ENCODE measurements at regions not wholly inside any gene's neighbourhood (a gene's known extent, or its start where the extent isn't known, plus 50 kb on each side); places are given as distances from the start of the nearest gene placed in this dataset.

GRCh38 chr9:99632349-99633038, 189.2 kb upstream of the NR4A3 start:
- no peak overlapping the region for H4K5ac ChIP-seq (ENCODE audit: insufficient read length, low read depth, low read length)
- no peaks in the 10 kb centered on the region for H3K23me2 ChIP-seq (ENCODE audit: low read depth, low read length)
- no peak overlapping the region for H3K27ac ChIP-seq (ENCODE audit: low read depth, low read length)
- no peak overlapping the region for H3K9ac ChIP-seq (replicated peaks in 1 of 4; ENCODE audit: extremely low read depth in 1 of 4, low read depth in 3 of 4, low read length in 3 of 4)
- H3K4me3 ChIP-seq (ENCODE audit: extremely low read depth in 1 of 4, insufficient read depth in 2 of 4, low read depth in 3 of 4, low read length in 4 of 4) = no peak overlapping the region
- no peak overlapping the region for H3K23ac ChIP-seq (ENCODE audit: insufficient read length)
- no peak overlapping the region for H3K4ac ChIP-seq (replicated peaks; ENCODE audit: insufficient read length, low read depth, low read length)
- H3K4me1 ChIP-seq (replicated peaks in 1 of 4; ENCODE audit: control insufficient read depth in 3 of 4, insufficient read depth in 4 of 4, low read length in 3 of 4) = no peaks in the 10 kb centered on the region
- no peak overlapping the region for H3K56ac ChIP-seq (replicated peaks; ENCODE audit: insufficient read length, low read depth, low read length)
- no peaks in the 10 kb centered on the region for H3K79me2 ChIP-seq (ENCODE audit: control insufficient read depth in 1 of 2, insufficient read depth in 2 of 2, low read length in 2 of 2)
- no peak overlapping the region for H3K4me2 ChIP-seq (ENCODE audit: insufficient read depth in 1 of 2, low read depth in 2 of 2, low read length in 2 of 2)
- H2AFZ ChIP-seq (ENCODE audit: low read length) = no peak overlapping the region
- no peak overlapping the region for H3K18ac ChIP-seq (ENCODE audit: extremely low read depth, low read length)
- no peaks in the 10 kb centered on the region for H3K79me1 ChIP-seq (ENCODE audit: low read depth, low read length)
- WGBS, 2 experiments (ENCODE audit: extremely low coverage in 1 of 2, insufficient coverage in 1 of 2, insufficient read length in 1 of 2, insufficient replicate concordance in 2 of 2, low coverage in 1 of 2, low lambda C conversion rate in 2 of 2, missing lambda C conversion rate in 1 of 2) = 87% methylated on average over 1 of the region's 1 CpG; no CpG with 5 or more reads in 1 of the 2 experiments
- no peak overlapping the region for H4K8ac ChIP-seq (ENCODE audit: extremely low read depth, insufficient read depth, low read length)
- no peak overlapping the region for H2BK20ac ChIP-seq (ENCODE audit: low read length)
- ChIA-PET POLR2A (ENCODE audit: partially characterized antibody) (no interaction called here), CTCF (ENCODE audit: partially characterized antibody) (no interaction called here)
- no peaks in the 10 kb centered on the region for H3K27me3 ChIP-seq (replicated peaks in 1 of 4; ENCODE audit: control insufficient read depth in 3 of 4, extremely low read depth in 1 of 4, insufficient read depth in 3 of 4, low read length in 3 of 4)
- no peak overlapping the region for H2BK12ac ChIP-seq (ENCODE audit: low read depth, low read length)
- H3K14ac ChIP-seq (ENCODE audit: insufficient read length) = no peak overlapping the region
- DNase-seq (ENCODE audit: low read depth in 1 of 2, low spot score in 2 of 2) (no peak), FAIRE-seq (no peak)
- no peak overlapping the region for H2BK120ac ChIP-seq (replicated peaks; ENCODE audit: low read depth, low read length)
- H4K91ac ChIP-seq (replicated peaks; ENCODE audit: insufficient read length, low read length) = no peak overlapping the region
- no peaks in the 10 kb centered on the region for H4K20me1 ChIP-seq (replicated peaks in 1 of 2; ENCODE audit: control insufficient read depth in 1 of 2, insufficient read depth in 2 of 2, low read length in 2 of 2)
- no peaks in the 10 kb centered on the region for H3K9me3 ChIP-seq (ENCODE audit: insufficient read depth in 2 of 2, low read depth in 1 of 2, low read length in 1 of 2)
- H3K36me3 ChIP-seq (ENCODE audit: control insufficient read depth in 2 of 4, insufficient read depth in 4 of 4, low read length in 3 of 4) = no peaks in the 10 kb centered on the region
- H2AK5ac ChIP-seq (ENCODE audit: low read depth, low read length) = no peak overlapping the region
- H2BK15ac ChIP-seq (ENCODE audit: low read length) = no peak overlapping the region
- H2BK5ac ChIP-seq (ENCODE audit: low read depth, low read length) = no peak overlapping the region
- TF ChIP-seq FOSL1 (IDR thresholded peaks at IDR 0.05; ENCODE audit: insufficient read depth, low read depth, low read length) (no peak), EGR1 (IDR thresholded peaks at IDR 0.05; ENCODE audit: borderline replicate concordance, low read depth, low read length) (no peak), KDM5A (IDR thresholded peaks at IDR 0.05; ENCODE audit: low read length) (no peak), TAF1 (IDR thresholded peaks at IDR 0.05; ENCODE audit: low read depth, low read length) (no peak), CHD2 (IDR thresholded peaks at IDR 0.05; ENCODE audit: low read length) (no peak), ZNF274 (IDR thresholded peaks at IDR 0.05; ENCODE audit: borderline replicate concordance, extremely low read depth, low read length) (no peak), JUND (IDR thresholded peaks at IDR 0.05; ENCODE audit: low read length) (no peak), RXRA (IDR thresholded peaks at IDR 0.05; ENCODE audit: insufficient read depth, low read depth, low read length) (no peak), EZH2 (IDR thresholded peaks at IDR 0.05; ENCODE audit: low read depth, low read length, severe bottlenecking) (no peak), TCF12 (IDR thresholded peaks at IDR 0.05; ENCODE audit: low read depth, low read length) (no peak), BACH1 (IDR thresholded peaks at IDR 0.05; ENCODE audit: low read length) (no peak), USF2 (IDR thresholded peaks at IDR 0.05; ENCODE audit: low read length) (no peak), GTF2F1 (IDR thresholded peaks at IDR 0.05; ENCODE audit: borderline replicate concordance, low read depth, low read length) (no peak), EP300 (IDR thresholded peaks at IDR 0.05; ENCODE audit: borderline replicate concordance in 1 of 2, low read depth in 2 of 2, low read length in 2 of 2) (no peak)
